Upper lobe of left lung (tissue), 4 donors: ENCODE measurements at regions not wholly inside any gene's neighbourhood (a gene's known extent, or its start where the extent isn't known, plus 50 kb on each side); places are given as distances from the start of the nearest gene placed in this dataset.

Experiments
- POLR2A ChIP-seq, 4 donors: fragments of 450-650 bp; IDR thresholded peaks; one replicate each; pipeline ENCODE4 v1.5.1; 2016 to 2017; ENCODE audit warnings: antibody characterized with exemption in 4 of 4, mild to moderate bottlenecking in 2 of 4
- POLR2AphosphoS5 ChIP-seq, 2 donors: sonication (generic); formaldehyde crosslinking; IDR thresholded peaks; one replicate each; pipeline ENCODE4 v1.5.1; 2017; ENCODE audit warnings: antibody characterized with exemption in 2 of 2

GRCh38 chr20:60895363-60896079 is 356.5 kb upstream of the CDH4 start:
- TF ChIP-seq POLR2A (IDR thresholded peaks at IDR 0.05) (no peak), POLR2AphosphoS5 (IDR thresholded peaks at IDR 0.05) (no peak)
